AG04450 (cell line): ENCODE measurements at regions not wholly inside any gene's neighbourhood (a gene's known extent, or its start where the extent isn't known, plus 50 kb on each side); places are given as distances from the start of the nearest gene placed in this dataset.

ENCODE experiments used
- CTCF ChIA-PET: fragments of 300-600, 350-600 bp; formaldehyde crosslinking; extraction: SDS; loops from one replicate; lab custom pipeline; 2022; ENCODE audit warnings: antibody characterized with exemption, inconsistent platforms; lab: Charles Lee
- POLR2A ChIA-PET: fragments of 350-600 bp; formaldehyde crosslinking; extraction: SDS; loops from one replicate; lab custom pipeline; 2021; ENCODE audit warnings: antibody characterized with exemption, inconsistent platforms; lab: Yijun Ruan, JAX
- DNase-seq: peaks from one replicate; pipeline ENCODE4 v3.0.0-alpha.2; 2011; ENCODE audit warnings: low read depth, low spot score
- H3K27ac ChIP-seq: one replicate; pipeline ENCODE4 v1.5.1; 2012; ENCODE audit warnings: low read depth, low read length, control low read depth
- H3K27me3 ChIP-seq: one replicate; pipeline ENCODE4 v1.6.0; 2012; ENCODE audit warnings: low read length; ENCODE audit not compliant: control insufficient read depth, insufficient read depth
- H3K4me3 ChIP-seq: 2 replicates; pipeline ENCODE4 v1.5.1; 2011; ENCODE audit warnings: mild to moderate bottlenecking, low read depth, low read length, control low read depth
- H3K9me3 ChIP-seq: 2 replicates; pipeline ENCODE4 v1.5.1; 2012; ENCODE audit warnings: low read length; ENCODE audit not compliant: control insufficient read depth, insufficient read depth
- CTCF ChIP-seq: IDR thresholded peaks from 2 replicates; pipeline ENCODE4 v1.5.1; 2011; ENCODE audit warnings: low read depth, low read length, control low read depth, inconsistent platforms

DNA sequence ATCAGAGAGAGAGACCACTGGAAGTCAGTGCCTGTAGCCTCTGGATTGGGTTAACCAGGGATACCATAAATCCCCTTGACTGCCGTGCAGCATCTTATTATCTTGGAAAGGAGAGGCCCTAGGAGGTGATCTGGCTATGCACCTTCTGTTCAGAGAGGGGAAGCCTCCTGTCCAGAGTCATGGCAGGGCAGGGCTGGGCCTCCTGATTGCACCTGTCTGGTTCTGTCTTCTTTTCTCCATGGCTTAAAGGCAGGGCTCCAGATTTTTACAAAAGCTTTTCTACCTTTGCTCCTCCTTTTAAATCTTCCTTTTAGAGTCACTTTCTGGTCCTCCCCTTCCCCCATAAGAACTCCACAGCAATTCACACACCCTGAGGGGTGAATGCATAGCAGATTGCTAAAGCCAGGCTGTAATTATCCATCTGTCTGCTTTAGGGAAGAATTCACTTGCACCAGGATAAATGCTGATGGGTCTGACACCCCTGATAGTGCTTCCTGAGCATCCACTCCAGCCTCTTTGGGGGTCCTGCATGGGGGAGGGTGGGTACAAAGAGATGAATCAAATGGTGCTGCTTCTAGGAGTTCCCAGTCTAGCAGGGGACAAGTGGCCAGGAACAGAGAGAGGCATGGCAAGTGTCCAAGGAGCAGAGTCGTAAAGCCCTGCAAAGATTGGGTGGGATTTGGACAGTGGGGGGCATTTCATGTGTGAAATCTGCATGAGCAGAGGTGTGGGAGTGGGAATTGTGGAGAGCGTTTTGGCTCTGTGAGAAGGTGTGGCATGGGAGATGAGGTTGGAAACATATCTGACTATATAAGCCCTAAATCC is 141.3 kb upstream of the ALDH1B1 start:
- H3K27me3 ChIP-seq: peaks cover 30% of the 10 kb centered on the region
- H3K9me3 ChIP-seq: no peaks in the 10 kb centered on the region
- no peak overlapping the region for H3K27ac ChIP-seq
- no peak for DNase-seq
- CTCF ChIA-PET: no interaction called here
- no peak for TF ChIP-seq CTCF
- H3K4me3 ChIP-seq: no peak overlapping the region
- POLR2A ChIA-PET: no interaction called here

GRCh38 chr9:38250279-38251035 is 142.0 kb upstream of the ALDH1B1 start:
- H3K27ac ChIP-seq: no peak overlapping the region
- no peak for DNase-seq
- no peaks in the 10 kb centered on the region for H3K9me3 ChIP-seq
- TF ChIP-seq CTCF: no peak
- ChIA-PET POLR2A (no interaction called here), CTCF (no interaction called here)
- no peak overlapping the region for H3K4me3 ChIP-seq
- peaks cover 25% of the 10 kb centered on the region for H3K27me3 ChIP-seq

- H3K9me3 ChIP-seq: no peaks in the 10 kb centered on the region
- peaks cover 22% of the 10 kb centered on the region for H3K27me3 ChIP-seq
- DNase-seq: no peak
- ChIA-PET CTCF (no interaction called here), POLR2A (no interaction called here)
- H3K4me3 ChIP-seq: no peak overlapping the region
- no peak for TF ChIP-seq CTCF
- H3K27ac ChIP-seq: no peak overlapping the region
Measured at GRCh38 chr9:38249587-38250210, 142.8 kb upstream of the ALDH1B1 start.

DNA sequence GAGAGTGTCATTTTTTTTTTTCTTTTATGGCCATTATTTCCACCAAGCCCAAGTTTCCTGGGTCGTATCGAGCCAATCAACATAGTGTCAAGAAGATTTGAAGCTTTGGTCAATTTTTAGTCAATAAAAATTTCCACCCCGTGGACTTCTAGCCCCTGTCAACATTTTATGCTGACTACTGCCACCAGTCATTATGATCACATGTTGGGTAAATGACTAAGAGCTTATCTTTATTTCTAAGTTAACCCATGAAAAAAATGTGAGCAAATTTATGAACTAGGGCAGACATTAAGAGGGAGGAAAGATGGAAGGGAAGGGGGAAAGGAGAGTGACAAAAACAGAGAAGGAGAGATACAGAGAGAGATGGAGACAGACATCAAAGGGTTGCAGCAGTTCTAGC is 143.5 kb upstream of the ALDH1B1 start:
- Histone ChIP-seq H3K9me3 (no peaks in the 10 kb centered on the region), H3K4me3 (no peak overlapping the region), H3K27me3 (peaks cover 17% of the 10 kb centered on the region), H3K27ac (no peak overlapping the region)
- CTCF ChIA-PET: no interaction called here
- DNase-seq: no peak
- no peak for TF ChIP-seq CTCF
- POLR2A ChIA-PET: no interaction called here

GRCh38 chr9:38246833-38247232 is 145.7 kb upstream of the ALDH1B1 start:
- no peak for TF ChIP-seq CTCF
- ChIA-PET CTCF (no interaction called here), POLR2A (no interaction called here)
- Histone ChIP-seq H3K4me3 (no peak overlapping the region), H3K27me3 (peaks cover 18% of the 10 kb centered on the region), H3K9me3 (no peaks in the 10 kb centered on the region), H3K27ac (no peak overlapping the region)
- no peak for DNase-seq
